OCI-LY7 (cell line): ENCODE measurements at regions not wholly inside any gene's neighbourhood (a gene's known extent, or its start where the extent isn't known, plus 50 kb on each side); places are given as distances from the start of the nearest gene placed in this dataset.

Experiments
- CTCF ChIP-seq: fragments of 200-600 bp; sonication (generic); conservative IDR thresholded peaks from 2 replicates; pipeline ENCODE4 v1.5.1; 2014; ENCODE audit warnings: mild to moderate bottlenecking, antibody characterized with exemption, low read length, moderate library complexity, mixed read lengths
- EZH2phosphoT487 ChIP-seq: fragments of 200-600 bp; sonication (generic); IDR thresholded peaks from 2 replicates; pipeline ENCODE4 v1.6.1; 2018; ENCODE audit warnings: low read depth, borderline replicate concordance, mild to moderate bottlenecking, mixed run types, antibody characterized with exemption, low read length, moderate library complexity, mixed read lengths

GRCh38 chr5:18420711-18421110 is 786.5 kb downstream of the TAF11L14 start:
- TF ChIP-seq CTCF (no peak), EZH2phosphoT487 (no peak)
